ENCODE measurements at regions not wholly inside any gene's neighbourhood (a gene's known extent, or its start where the extent isn't known, plus 50 kb on each side); places are given as distances from the start of the nearest gene placed in this dataset.
"Not testable (repeated sequence)": the region's sequence is repeated elsewhere in the genome, so short reads cannot be mapped to it uniquely, and the experiment has no call there.

DNA sequence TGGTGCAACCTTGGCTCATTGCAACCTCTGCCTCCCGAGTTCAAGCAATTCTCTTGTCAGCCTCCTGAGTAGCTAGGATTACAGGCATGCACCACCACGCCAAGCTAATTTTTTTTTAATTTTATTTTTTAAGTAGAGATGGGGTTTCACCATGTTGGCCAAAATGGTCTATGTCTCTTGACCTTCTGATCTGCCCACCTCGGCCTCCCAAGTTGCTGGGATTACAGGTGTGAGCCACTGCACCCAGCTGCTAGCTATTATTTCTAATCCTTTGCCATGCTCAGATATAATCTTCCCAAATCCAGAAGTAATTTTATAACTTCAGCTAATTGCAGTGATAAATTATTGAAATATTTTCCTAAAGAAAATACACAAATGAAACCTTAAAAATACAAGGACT, 305.1 kb upstream of the OR11H12 start:
- H3K4me3 ChIP-seq; H3K36me3 ChIP-seq; H3K9me3 ChIP-seq; H3K27ac ChIP-seq; DNase-seq; H3K27me3 ChIP-seq (replicated peaks in 1 of 7); H3K4me1 ChIP-seq; intact Hi-C loops (cut with DNase I; ENCODE audit: low total_unique reads): not testable (repeated sequence)
- 72 to 87% (median 84%) methylated on average over 2 of the region's 3 CpGs for WGBS, 5 donors

DNA sequence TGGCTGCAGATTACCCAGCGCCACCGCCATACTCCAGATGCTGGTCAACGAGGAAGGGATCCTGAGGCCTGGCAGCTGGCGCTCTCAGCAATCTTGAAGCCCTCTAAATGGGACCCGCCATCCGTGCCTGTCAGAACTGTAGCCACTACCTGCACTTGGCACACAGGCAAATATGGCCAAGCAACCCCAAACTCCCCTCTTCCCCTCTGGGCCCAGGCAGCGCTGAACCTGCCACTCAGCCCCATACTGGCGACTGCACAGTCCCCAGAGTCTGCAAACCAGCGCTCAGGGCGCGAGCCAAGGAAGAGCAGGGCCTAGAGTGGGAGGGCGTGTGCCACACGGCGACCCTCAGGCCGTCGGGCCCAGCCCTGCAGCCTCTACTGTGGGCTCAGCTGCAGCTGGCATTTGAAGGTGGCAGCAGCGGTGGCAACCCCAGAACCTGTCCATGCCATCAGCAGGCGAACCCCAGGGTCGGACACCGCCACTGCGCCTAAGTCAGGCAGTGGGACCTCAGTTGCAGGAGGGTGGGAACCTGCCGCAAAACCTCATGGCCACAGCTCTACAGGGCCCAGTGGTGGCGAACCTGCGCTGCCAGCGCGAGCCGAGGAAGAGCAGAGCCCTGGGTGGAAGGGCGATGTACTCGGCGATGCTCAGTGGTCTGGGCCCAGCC, 268.4 kb upstream of the OR11H12 start:
- H3K27me3 ChIP-seq (replicated peaks in 1 of 7); H3K36me3 ChIP-seq; H3K4me3 ChIP-seq; intact Hi-C loops (cut with DNase I; ENCODE audit: low total_unique reads); DNase-seq; H3K27ac ChIP-seq; H3K4me1 ChIP-seq: not testable (repeated sequence)
- 82 to 89% (median 86%) methylated on average over 3 to 25 of the region's 30 CpGs for WGBS, 5 donors
- H3K9me3 ChIP-seq = peaks cover 0 to 11% (median 2%) of the 10 kb centered on the region in 8 donors

DNA sequence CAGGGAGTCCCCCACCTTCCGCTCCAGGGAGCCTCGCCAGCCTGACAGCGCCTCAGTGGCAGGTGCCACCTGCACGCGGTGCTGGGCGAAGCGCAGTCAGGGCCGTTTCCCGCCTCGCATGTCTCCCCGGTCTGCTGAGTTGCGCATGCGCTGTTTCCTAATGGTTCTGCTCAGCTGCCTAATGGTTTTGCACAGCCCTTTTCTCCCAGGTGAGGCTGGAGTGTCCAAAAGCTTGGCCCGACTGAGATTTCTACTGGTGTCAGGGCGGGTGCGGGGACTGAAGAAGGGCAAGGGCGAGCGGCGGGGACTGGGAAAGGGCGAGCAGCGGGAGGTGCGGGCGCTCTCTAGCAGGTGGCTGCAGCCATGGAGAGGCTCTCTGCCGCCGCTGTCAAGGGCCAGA, 267.6 kb upstream of the OR11H12 start:
- H3K4me3 ChIP-seq; H3K27me3 ChIP-seq (replicated peaks in 1 of 7); intact Hi-C loops (cut with DNase I; ENCODE audit: low total_unique reads); H3K27ac ChIP-seq; H3K36me3 ChIP-seq; H3K4me1 ChIP-seq: not testable (repeated sequence)
- H3K9me3 ChIP-seq = peaks cover 0 to 11% (median 2%) of the 10 kb centered on the region in 8 donors
- WGBS, 5 donors = 85 to 91% (median 87%) methylated on average over 12 to 25 of the region's 25 CpGs
- DNase-seq = peak; percentile 60

DNA sequence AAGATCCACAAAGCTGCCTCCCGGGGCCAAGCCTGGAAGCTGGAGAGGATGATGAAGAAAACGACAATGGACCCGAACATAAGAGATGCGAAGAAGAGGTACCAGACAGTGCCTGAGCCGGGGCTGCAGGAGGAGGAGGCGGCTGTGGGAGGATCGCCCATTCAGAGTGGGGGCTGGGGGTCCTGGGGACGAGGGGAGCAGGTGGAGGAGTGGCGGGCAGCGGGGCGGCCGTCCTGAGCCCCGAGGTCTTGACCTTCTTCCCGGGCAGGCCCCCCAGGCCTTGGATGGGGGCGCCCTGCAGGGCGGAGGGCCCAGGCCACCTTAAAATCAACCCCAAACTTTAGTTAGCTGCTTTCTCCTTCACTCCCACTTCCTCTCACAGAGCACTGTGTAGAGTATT, 267.1 kb upstream of the OR11H12 start:
- H3K27me3 ChIP-seq (replicated peaks in 1 of 7); H3K36me3 ChIP-seq; DNase-seq; intact Hi-C loops (cut with DNase I; ENCODE audit: low total_unique reads); H3K27ac ChIP-seq; H3K4me1 ChIP-seq; H3K4me3 ChIP-seq: not testable (repeated sequence)
- WGBS, 5 donors = 81 to 87% (median 83%) methylated on average over 11 to 12 of the region's 16 CpGs
- H3K9me3 ChIP-seq = peaks cover 0 to 11% (median 2%) of the 10 kb centered on the region in 8 donors
